ENCODE measurements at regions not wholly inside any gene's neighbourhood (a gene's known extent, or its start where the extent isn't known, plus 50 kb on each side); places are given as distances from the start of the nearest gene placed in this dataset.

- TF ChIP-seq MXI1 (conservative IDR thresholded peaks at IDR 0.05; ENCODE audit: poor library complexity, severe bottlenecking), result no peak
- TF ChIP-seq EZH2 (IDR thresholded peaks at IDR 0.05; ENCODE audit: borderline replicate concordance, insufficient read depth, low read length, poor library complexity, severe bottlenecking), result no peak
- no peak for TF ChIP-seq CTCF (IDR thresholded peaks at IDR 0.05; ENCODE audit: poor library complexity, severe bottlenecking)
- TF ChIP-seq SMC3 (conservative IDR thresholded peaks at IDR 0.05; ENCODE audit: poor library complexity), result no peak
- no peak for TF ChIP-seq TAF1 (IDR thresholded peaks at IDR 0.05; ENCODE audit: low read depth)
- TF ChIP-seq REST (IDR thresholded peaks at IDR 0.05; ENCODE audit: borderline replicate concordance), result no peak
- TF ChIP-seq EP300 (conservative IDR thresholded peaks at IDR 0.05; ENCODE audit: poor library complexity, severe bottlenecking), result no peak
- no peak for TF ChIP-seq RAD21 (conservative IDR thresholded peaks at IDR 0.05)
- TF ChIP-seq POLR2AphosphoS5 (IDR thresholded peaks at IDR 0.05), result no peak
Measured at GRCh38 chr3:1832395-1832794, 266.3 kb upstream of the CNTN4 start.
